H1 (cell line): ENCODE measurements at regions not wholly inside any gene's neighbourhood (a gene's known extent, or its start where the extent isn't known, plus 50 kb on each side); places are given as distances from the start of the nearest gene placed in this dataset.

Experiments used
- CTBP2 ChIP-seq: IDR thresholded peaks from 2 replicates; pipeline ENCODE4 v1.7.0; 2011; ENCODE audit warnings: borderline replicate concordance, mild to moderate bottlenecking, moderate library complexity, mixed read lengths, low read length; ENCODE audit not compliant: insufficient read depth, insufficient read length
- EGR1 ChIP-seq: IDR thresholded peaks from 2 replicates; pipeline ENCODE4 v1.6.1; 2011; ENCODE audit warnings: low read depth, low read length, borderline replicate concordance
- EP300 ChIP-seq, 2 experiments: IDR thresholded peaks; 1 replicate in 1 of 2; 2 replicates in 1 of 2; pipeline ENCODE4 v1.6.1; 2011 to 2012; ENCODE audit warnings: low read depth in 2 of 2, low read length in 2 of 2, mild to moderate bottlenecking in 2 of 2, borderline replicate concordance in 1 of 2, inconsistent platforms in 1 of 2, moderate library complexity in 1 of 2
- GABPA ChIP-seq: IDR thresholded peaks from 2 replicates; pipeline ENCODE4 v1.6.1; 2011; ENCODE audit warnings: mild to moderate bottlenecking, low read length, moderate library complexity, borderline replicate concordance; ENCODE audit not compliant: insufficient read depth
- GTF2F1 ChIP-seq: IDR thresholded peaks from 2 replicates; pipeline ENCODE4 v1.6.1; 2012; ENCODE audit warnings: low read depth, low read length, improper control_type of control experiment, borderline replicate concordance
- HDAC6 ChIP-seq: IDR thresholded peaks from one replicate; pipeline ENCODE4 v1.7.1; 2012; ENCODE audit warnings: low read depth, mild to moderate bottlenecking, inconsistent platforms, low read length, moderate library complexity
- JUND ChIP-seq: IDR thresholded peaks from 2 replicates; pipeline ENCODE4 v1.6.1; 2011; ENCODE audit warnings: mild to moderate bottlenecking, improper control_type of control experiment, low read length
- KDM4A ChIP-seq: IDR thresholded peaks from one replicate; pipeline ENCODE4 v1.7.1; 2012; ENCODE audit warnings: low read depth, mild to moderate bottlenecking, moderate library complexity, low read length, inconsistent platforms; ENCODE audit not compliant: severe bottlenecking
- NANOG ChIP-seq: IDR thresholded peaks from 2 replicates; pipeline ENCODE4 v1.6.1; 2011; ENCODE audit warnings: low read length, low read depth, mild to moderate bottlenecking, inconsistent platforms; ENCODE audit not compliant: insufficient read depth, poor library complexity, severe bottlenecking
- POLR2A ChIP-seq, 2 experiments: IDR thresholded peaks; 1 replicate in 1 of 2; 2 replicates in 1 of 2; pipeline ENCODE4 v1.6.1; 2011; ENCODE audit warnings: low read depth in 2 of 2, low read length in 2 of 2, mild to moderate bottlenecking in 2 of 2; ENCODE audit errors: control extremely low read depth in 1 of 2
- POU5F1 ChIP-seq: IDR thresholded peaks from 2 replicates; pipeline ENCODE4 v1.6.1; 2011; ENCODE audit warnings: low read depth, mild to moderate bottlenecking, low read length, moderate library complexity
- RXRA ChIP-seq: IDR thresholded peaks from 2 replicates; pipeline ENCODE4 v1.6.1; 2011; ENCODE audit warnings: low read depth, mild to moderate bottlenecking, low read length, moderate library complexity; ENCODE audit not compliant: insufficient read depth
- SUZ12 ChIP-seq: fragments of 200-600 bp; sonication (generic); IDR thresholded peaks from 2 replicates; pipeline ENCODE4 v1.6.1; 2012; ENCODE audit warnings: mild to moderate bottlenecking, inconsistent platforms, low read length, moderate library complexity, mixed read lengths
- TCF12 ChIP-seq: IDR thresholded peaks from 2 replicates; pipeline ENCODE4 v1.6.1; 2011; ENCODE audit warnings: low read depth, mild to moderate bottlenecking, low read length
- TEAD4 ChIP-seq: IDR thresholded peaks from 2 replicates; pipeline ENCODE4 v1.6.1; 2012; ENCODE audit warnings: low read depth, low read length, inconsistent platforms, mixed read lengths
- YY1 ChIP-seq: IDR thresholded peaks from 2 replicates; pipeline ENCODE4 v1.6.1; 2011; ENCODE audit warnings: low read depth, mild to moderate bottlenecking, low read length
- TF ChIP-seq, protein P1 (sequence below), 3 experiments: IDR thresholded peaks; 1 replicate in 2 of 3; 2 replicates in 1 of 3; pipeline versions ENCODE4 v1.5.1 to v1.6.1; 2011; ENCODE audit warnings: low read length in 3 of 3, mild to moderate bottlenecking in 3 of 3, inconsistent platforms in 2 of 3, low read depth in 1 of 3, moderate library complexity in 1 of 3; ENCODE audit not compliant: insufficient read depth in 1 of 3; ENCODE audit errors: control extremely low read depth in 1 of 3

DNA sequence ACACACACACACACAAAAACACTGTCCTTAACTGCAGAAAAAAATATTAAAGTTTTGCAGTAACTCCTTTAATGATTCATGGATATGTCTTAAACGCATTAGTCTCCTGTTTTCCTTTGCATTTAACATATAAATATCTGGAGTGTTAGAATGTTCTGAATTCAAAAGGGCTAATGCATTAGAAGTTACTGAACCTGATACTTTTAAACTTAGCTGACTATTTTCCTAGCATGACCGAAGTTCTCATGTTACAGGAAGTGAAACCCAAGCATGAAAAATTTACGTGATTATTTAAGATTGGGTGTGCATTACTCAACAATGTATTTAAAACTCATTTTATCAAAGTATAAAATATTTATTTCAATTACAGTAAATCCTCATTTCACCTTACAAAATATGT, 791.2 kb downstream of the FLRT2 start (continued):
- TF ChIP-seq EGR1 = no peak
- no peak for TF ChIP-seq TEAD4
- no peak for TF ChIP-seq GTF2F1
- TF ChIP-seq RXRA = no peak
- TF ChIP-seq TCF12 = no peak
- TF ChIP-seq HDAC6 = no peak
- TF ChIP-seq EP300 (IDR thresholded peaks at IDR 0.05; ENCODE audit: borderline replicate concordance in 1 of 2, low read depth in 2 of 2, low read length in 2 of 2) = no peak
- TF ChIP-seq POU5F1 = no peak
- no peak for TF ChIP-seq GABPA
- no peak for TF ChIP-seq KDM4A
- no peak for TF ChIP-seq SUZ12
- TF ChIP-seq NANOG = no peak
- TF ChIP-seq JUND = no peak
- TF ChIP-seq, protein P1, sequence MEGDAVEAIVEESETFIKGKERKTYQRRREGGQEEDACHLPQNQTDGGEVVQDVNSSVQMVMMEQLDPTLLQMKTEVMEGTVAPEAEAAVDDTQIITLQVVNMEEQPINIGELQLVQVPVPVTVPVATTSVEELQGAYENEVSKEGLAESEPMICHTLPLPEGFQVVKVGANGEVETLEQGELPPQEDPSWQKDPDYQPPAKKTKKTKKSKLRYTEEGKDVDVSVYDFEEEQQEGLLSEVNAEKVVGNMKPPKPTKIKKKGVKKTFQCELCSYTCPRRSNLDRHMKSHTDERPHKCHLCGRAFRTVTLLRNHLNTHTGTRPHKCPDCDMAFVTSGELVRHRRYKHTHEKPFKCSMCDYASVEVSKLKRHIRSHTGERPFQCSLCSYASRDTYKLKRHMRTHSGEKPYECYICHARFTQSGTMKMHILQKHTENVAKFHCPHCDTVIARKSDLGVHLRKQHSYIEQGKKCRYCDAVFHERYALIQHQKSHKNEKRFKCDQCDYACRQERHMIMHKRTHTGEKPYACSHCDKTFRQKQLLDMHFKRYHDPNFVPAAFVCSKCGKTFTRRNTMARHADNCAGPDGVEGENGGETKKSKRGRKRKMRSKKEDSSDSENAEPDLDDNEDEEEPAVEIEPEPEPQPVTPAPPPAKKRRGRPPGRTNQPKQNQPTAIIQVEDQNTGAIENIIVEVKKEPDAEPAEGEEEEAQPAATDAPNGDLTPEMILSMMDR (IDR thresholded peaks at IDR 0.05; ENCODE audit: control extremely low read depth in 1 of 3, insufficient read depth in 1 of 3, low read depth in 1 of 3, low read length in 3 of 3) = no peak
- no peak for TF ChIP-seq YY1
- TF ChIP-seq POLR2A (IDR thresholded peaks at IDR 0.05; ENCODE audit: control extremely low read depth in 1 of 2, low read depth in 2 of 2, low read length in 2 of 2) = no peak
- TF ChIP-seq CTBP2 = no peak
